ENCODE measurements at regions not wholly inside any gene's neighbourhood (a gene's known extent, or its start where the extent isn't known, plus 50 kb on each side); places are given as distances from the start of the nearest gene placed in this dataset.
A peak's percentile ranks its signal among the peaks of the same experiment; 100 is the strongest.

DNA sequence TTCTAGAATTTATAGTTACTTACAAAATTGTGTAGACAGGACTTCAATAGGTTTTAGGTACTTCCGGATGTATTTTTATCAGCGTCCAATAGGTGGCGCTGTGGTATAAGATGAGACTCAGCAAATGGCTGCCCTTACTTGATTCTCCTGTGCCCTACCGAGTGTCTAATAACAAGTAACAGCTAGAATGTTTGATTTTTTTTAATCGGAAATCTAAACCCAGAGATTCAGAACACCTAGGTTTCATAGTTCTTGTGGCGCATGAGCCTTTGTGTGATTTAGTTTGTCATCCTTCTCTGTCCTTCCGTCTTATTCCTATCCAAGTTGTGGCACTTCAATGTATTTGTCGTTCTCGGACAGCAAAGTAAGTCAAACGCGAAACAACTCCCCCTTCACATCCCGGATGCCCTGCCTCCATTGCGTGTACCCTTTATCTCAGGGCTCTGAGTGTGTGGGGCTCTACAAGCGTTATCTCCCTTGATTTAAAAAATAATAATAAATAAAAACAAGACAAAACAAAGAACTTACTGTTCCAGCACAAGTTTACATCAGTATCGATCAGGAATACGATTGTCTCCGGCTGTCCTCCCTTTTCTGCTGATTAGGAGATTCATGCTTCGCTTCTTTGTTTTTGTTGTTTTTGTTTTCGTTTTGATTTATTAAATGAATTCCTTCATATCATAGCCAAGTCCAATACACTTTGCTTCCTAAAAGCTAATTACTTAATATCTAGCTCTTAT lies 50.7 kb upstream of the SLC30A5 start (continued):
- TF ChIP-seq ZBTB17 (tag by site-specific recombination; IDR thresholded peaks at IDR 0.05) (peak; percentile 84), ZNF426 (tag by site-specific recombination; IDR thresholded peaks at IDR 0.05) (no peak), ZNF354C (tag by site-specific recombination; IDR thresholded peaks at IDR 0.05; ENCODE audit: borderline replicate concordance, low read depth) (no peak), ZNF223 (tag by site-specific recombination; IDR thresholded peaks at IDR 0.05) (no peak), SP7 (tag by site-specific recombination; IDR thresholded peaks at IDR 0.05) (peak; percentile 37), KLF7 (tag by site-specific recombination; IDR thresholded peaks at IDR 0.05; ENCODE audit: borderline replicate concordance) (no peak), ZNF19 (tag by site-specific recombination; IDR thresholded peaks at IDR 0.05; ENCODE audit: low read depth) (no peak), ZNF624 (tag by site-specific recombination; IDR thresholded peaks at IDR 0.05) (no peak), ZNF514 (tag by site-specific recombination; IDR thresholded peaks at IDR 0.05) (no peak), ZBTB48 (tag by site-specific recombination; IDR thresholded peaks at IDR 0.05) (0 out of 2 replicates have a peak, but pooled peaks have one; percentile 12), SCRT1 (tag by site-specific recombination; IDR thresholded peaks at IDR 0.05; ENCODE audit: borderline replicate concordance) (no peak), ZNF2 (tag by site-specific recombination; IDR thresholded peaks at IDR 0.05) (peak; percentile 55; the same call in 1 of the 2 replicates), ZBTB7A (tag by site-specific recombination; IDR thresholded peaks at IDR 0.05; ENCODE audit: low read depth) (no peak), ZNF169 (tag by site-specific recombination; IDR thresholded peaks at IDR 0.05) (no peak), ZNF184 (tag by site-specific recombination; IDR thresholded peaks at IDR 0.05) (peak; percentile 6; the same call in 1 of the 2 replicates), ZNF610 (tag by site-specific recombination; IDR thresholded peaks at IDR 0.05; ENCODE audit: borderline replicate concordance) (peak; percentile 38; the same call in 1 of the 2 replicates), ZNF335 (tag by site-specific recombination; conservative IDR thresholded peaks at IDR 0.05) (peak; percentile 77), GLI4 (tag by site-specific recombination; IDR thresholded peaks at IDR 0.05) (no peak), TRIM28 (IDR thresholded peaks at IDR 0.05; ENCODE audit: borderline replicate concordance, low read length) (peak; percentile 80; the same call in 1 of the 2 replicates), ZNF549 (tag by site-specific recombination; IDR thresholded peaks at IDR 0.05) (no peak), SETDB1 (IDR thresholded peaks at IDR 0.05; ENCODE audit: insufficient read length, low read length) (no peak), ZNF37A (tag by site-specific recombination; IDR thresholded peaks at IDR 0.05) (no peak)
- TF ChIP-seq, protein P1, sequence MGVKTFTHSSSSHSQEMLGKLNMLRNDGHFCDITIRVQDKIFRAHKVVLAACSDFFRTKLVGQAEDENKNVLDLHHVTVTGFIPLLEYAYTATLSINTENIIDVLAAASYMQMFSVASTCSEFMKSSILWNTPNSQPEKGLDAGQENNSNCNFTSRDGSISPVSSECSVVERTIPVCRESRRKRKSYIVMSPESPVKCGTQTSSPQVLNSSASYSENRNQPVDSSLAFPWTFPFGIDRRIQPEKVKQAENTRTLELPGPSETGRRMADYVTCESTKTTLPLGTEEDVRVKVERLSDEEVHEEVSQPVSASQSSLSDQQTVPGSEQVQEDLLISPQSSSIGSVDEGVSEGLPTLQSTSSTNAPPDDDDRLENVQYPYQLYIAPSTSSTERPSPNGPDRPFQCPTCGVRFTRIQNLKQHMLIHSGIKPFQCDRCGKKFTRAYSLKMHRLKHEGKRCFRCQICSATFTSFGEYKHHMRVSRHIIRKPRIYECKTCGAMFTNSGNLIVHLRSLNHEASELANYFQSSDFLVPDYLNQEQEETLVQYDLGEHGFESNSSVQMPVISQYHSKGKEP (tag by site-specific recombination; IDR thresholded peaks at IDR 0.05): no peak
- TF ChIP-seq, protein P2, sequence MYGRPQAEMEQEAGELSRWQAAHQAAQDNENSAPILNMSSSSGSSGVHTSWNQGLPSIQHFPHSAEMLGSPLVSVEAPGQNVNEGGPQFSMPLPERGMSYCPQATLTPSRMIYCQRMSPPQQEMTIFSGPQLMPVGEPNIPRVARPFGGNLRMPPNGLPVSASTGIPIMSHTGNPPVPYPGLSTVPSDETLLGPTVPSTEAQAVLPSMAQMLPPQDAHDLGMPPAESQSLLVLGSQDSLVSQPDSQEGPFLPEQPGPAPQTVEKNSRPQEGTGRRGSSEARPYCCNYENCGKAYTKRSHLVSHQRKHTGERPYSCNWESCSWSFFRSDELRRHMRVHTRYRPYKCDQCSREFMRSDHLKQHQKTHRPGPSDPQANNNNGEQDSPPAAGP (tag by site-specific recombination; IDR thresholded peaks at IDR 0.05): no peak
- TF ChIP-seq, protein P3, sequence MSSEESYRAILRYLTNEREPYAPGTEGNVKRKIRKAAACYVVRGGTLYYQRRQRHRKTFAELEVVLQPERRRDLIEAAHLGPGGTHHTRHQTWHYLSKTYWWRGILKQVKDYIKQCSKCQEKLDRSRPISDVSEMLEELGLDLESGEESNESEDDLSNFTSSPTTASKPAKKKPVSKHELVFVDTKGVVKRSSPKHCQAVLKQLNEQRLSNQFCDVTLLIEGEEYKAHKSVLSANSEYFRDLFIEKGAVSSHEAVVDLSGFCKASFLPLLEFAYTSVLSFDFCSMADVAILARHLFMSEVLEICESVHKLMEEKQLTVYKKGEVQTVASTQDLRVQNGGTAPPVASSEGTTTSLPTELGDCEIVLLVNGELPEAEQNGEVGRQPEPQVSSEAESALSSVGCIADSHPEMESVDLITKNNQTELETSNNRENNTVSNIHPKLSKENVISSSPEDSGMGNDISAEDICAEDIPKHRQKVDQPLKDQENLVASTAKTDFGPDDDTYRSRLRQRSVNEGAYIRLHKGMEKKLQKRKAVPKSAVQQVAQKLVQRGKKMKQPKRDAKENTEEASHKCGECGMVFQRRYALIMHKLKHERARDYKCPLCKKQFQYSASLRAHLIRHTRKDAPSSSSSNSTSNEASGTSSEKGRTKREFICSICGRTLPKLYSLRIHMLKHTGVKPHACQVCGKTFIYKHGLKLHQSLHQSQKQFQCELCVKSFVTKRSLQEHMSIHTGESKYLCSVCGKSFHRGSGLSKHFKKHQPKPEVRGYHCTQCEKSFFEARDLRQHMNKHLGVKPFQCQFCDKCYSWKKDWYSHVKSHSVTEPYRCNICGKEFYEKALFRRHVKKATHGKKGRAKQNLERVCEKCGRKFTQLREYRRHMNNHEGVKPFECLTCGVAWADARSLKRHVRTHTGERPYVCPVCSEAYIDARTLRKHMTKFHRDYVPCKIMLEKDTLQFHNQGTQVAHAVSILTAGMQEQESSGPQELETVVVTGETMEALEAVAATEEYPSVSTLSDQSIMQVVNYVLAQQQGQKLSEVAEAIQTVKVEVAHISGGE (tag by site-specific recombination; conservative IDR thresholded peaks at IDR 0.05; ENCODE audit: low read depth): peak; percentile 51; the same call in 1 of the 2 replicates
- TF ChIP-seq, protein P4, sequence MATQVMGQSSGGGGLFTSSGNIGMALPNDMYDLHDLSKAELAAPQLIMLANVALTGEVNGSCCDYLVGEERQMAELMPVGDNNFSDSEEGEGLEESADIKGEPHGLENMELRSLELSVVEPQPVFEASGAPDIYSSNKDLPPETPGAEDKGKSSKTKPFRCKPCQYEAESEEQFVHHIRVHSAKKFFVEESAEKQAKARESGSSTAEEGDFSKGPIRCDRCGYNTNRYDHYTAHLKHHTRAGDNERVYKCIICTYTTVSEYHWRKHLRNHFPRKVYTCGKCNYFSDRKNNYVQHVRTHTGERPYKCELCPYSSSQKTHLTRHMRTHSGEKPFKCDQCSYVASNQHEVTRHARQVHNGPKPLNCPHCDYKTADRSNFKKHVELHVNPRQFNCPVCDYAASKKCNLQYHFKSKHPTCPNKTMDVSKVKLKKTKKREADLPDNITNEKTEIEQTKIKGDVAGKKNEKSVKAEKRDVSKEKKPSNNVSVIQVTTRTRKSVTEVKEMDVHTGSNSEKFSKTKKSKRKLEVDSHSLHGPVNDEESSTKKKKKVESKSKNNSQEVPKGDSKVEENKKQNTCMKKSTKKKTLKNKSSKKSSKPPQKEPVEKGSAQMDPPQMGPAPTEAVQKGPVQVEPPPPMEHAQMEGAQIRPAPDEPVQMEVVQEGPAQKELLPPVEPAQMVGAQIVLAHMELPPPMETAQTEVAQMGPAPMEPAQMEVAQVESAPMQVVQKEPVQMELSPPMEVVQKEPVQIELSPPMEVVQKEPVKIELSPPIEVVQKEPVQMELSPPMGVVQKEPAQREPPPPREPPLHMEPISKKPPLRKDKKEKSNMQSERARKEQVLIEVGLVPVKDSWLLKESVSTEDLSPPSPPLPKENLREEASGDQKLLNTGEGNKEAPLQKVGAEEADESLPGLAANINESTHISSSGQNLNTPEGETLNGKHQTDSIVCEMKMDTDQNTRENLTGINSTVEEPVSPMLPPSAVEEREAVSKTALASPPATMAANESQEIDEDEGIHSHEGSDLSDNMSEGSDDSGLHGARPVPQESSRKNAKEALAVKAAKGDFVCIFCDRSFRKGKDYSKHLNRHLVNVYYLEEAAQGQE (tag by site-specific recombination; IDR thresholded peaks at IDR 0.05): peak; percentile 41; the same call in 1 of the 2 replicates
- TF ChIP-seq, protein P5, sequence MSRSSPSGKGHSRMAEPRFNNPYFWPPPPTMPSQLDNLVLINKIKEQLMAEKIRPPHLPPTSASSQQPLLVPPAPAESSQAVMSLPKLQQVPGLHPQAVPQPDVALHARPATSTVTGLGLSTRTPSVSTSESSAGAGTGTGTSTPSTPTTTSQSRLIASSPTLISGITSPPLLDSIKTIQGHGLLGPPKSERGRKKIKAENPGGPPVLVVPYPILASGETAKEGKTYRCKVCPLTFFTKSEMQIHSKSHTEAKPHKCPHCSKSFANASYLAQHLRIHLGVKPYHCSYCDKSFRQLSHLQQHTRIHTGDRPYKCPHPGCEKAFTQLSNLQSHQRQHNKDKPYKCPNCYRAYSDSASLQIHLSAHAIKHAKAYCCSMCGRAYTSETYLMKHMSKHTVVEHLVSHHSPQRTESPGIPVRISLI (tag by site-specific recombination; IDR thresholded peaks at IDR 0.05): peak; percentile 50; the same call in 1 of the 2 replicates
- TF ChIP-seq, protein P6, sequence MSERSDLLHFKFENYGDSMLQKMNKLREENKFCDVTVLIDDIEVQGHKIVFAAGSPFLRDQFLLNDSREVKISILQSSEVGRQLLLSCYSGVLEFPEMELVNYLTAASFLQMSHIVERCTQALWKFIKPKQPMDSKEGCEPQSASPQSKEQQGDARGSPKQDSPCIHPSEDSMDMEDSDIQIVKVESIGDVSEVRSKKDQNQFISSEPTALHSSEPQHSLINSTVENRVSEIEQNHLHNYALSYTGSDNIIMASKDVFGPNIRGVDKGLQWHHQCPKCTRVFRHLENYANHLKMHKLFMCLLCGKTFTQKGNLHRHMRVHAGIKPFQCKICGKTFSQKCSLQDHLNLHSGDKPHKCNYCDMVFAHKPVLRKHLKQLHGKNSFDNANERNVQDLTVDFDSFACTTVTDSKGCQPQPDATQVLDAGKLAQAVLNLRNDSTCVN (tag by site-specific recombination; optimal IDR thresholded peaks at IDR 0.05): no peak
